ENCODE measurements at regions not wholly inside any gene's neighbourhood (a gene's known extent, or its start where the extent isn't known, plus 50 kb on each side); places are given as distances from the start of the nearest gene placed in this dataset.
"Not testable (repeated sequence)": the region's sequence is repeated elsewhere in the genome, so short reads cannot be mapped to it uniquely, and the experiment has no call there.

DNA sequence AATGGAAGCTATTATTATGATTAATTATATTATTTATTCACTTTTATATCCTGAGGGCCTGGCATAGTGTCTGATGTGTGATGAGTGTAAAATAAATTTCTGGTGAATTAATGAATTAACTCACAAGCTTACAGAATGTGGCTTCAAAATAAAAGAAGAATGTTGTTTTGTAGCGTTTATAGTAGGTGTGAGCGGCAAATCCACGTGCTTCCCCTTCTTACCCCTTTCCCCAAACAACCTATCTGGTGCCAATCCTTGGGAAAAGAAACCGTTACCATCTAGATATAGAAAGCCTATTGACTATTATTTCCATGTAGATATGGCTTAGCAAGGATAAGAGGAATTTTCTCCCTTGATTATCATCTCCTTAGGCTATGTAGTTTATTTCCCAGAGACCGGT lies 144.6 kb upstream of the CITED2 start:
- H3K4me3 ChIP-seq (ENCODE audit: low read depth, low read length), result no peak overlapping the region
- TF ChIP-seq, protein P1, sequence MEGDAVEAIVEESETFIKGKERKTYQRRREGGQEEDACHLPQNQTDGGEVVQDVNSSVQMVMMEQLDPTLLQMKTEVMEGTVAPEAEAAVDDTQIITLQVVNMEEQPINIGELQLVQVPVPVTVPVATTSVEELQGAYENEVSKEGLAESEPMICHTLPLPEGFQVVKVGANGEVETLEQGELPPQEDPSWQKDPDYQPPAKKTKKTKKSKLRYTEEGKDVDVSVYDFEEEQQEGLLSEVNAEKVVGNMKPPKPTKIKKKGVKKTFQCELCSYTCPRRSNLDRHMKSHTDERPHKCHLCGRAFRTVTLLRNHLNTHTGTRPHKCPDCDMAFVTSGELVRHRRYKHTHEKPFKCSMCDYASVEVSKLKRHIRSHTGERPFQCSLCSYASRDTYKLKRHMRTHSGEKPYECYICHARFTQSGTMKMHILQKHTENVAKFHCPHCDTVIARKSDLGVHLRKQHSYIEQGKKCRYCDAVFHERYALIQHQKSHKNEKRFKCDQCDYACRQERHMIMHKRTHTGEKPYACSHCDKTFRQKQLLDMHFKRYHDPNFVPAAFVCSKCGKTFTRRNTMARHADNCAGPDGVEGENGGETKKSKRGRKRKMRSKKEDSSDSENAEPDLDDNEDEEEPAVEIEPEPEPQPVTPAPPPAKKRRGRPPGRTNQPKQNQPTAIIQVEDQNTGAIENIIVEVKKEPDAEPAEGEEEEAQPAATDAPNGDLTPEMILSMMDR (IDR thresholded peaks at IDR 0.05; ENCODE audit: control insufficient read depth, extremely low read depth, insufficient read depth), result no peak
- no peak for DNase-seq (ENCODE audit: low read depth)

DNA sequence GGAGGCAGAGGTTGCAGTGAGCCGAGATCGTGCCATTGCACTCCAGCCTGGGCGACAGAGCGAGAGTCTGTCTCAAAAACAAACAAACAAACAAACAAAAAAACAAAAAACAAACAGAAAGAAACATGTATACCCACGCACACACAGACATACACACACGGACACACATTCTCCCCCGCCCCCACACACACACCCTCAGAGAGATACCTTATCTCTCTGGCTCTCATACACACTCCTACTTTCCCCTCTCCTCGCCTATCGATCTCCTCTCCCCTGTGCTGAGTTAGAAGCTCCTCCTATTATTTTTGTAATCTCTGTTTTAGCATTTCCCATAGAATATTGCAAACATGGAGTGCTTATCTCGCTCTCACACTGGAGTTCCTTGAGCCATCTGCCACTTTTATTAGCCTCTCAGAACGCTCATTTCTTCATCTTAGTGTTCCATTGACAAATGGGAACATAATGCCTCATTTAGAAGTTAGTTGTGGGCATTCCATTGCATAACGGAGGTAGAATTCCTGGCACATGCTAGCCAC lies 144.2 kb upstream of the CITED2 start:
- H3K4me3 ChIP-seq (ENCODE audit: low read depth, low read length), result no peak overlapping the region
- TF ChIP-seq, protein P1 (IDR thresholded peaks at IDR 0.05; ENCODE audit: control insufficient read depth, extremely low read depth, insufficient read depth), result no peak
- DNase-seq (ENCODE audit: low read depth), result no peak

DNA sequence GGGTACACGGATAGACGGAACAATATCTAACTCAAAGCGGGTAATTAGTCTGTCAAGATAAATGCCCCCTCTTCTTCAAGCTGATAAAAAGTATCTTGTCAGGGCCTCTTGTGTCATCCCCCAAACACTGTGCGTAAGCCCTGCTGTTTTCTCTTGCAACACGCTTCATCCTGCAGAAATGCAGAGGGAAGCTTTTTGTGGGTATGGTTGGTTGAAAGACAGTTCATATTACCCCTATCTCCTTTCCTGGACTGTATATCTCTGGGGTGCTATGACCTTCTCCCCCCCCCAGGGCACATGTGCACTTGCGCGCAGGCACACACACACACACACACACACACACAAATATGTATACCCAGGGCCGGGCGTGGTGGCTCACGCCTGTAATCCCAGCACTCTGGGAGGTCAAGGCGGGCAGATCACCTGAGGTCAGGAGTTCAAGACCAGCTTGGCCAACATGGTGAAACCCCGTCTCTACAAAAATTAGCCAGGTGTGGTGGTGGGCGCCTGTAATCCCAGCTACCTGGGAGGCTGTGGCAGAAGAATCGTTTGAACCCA lies 143.6 kb upstream of the CITED2 start:
- H3K4me3 ChIP-seq (ENCODE audit: low read depth, low read length); DNase-seq (ENCODE audit: low read depth): not testable (repeated sequence)

DNA sequence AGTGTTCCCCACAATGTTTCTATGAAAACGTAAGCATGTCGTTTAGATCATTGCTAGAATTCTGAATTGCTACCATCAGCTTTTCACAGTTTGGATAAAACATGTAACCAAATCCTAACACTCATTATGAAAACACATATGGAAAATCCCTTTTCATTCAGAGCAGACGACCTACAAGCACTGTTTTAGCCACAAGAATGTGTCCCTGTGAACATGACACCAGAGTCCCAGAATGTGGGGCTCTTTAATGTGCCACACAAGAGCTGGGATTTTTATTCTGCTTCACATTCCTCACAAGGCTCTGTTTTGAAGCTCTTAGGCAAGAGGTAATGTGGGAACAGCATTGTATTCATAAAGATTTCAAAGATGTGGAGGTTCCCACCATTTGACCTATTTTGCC lies 141.1 kb upstream of the CITED2 start:
- TF ChIP-seq, protein P1 (IDR thresholded peaks at IDR 0.05; ENCODE audit: control insufficient read depth, extremely low read depth, insufficient read depth), result no peak

DNA sequence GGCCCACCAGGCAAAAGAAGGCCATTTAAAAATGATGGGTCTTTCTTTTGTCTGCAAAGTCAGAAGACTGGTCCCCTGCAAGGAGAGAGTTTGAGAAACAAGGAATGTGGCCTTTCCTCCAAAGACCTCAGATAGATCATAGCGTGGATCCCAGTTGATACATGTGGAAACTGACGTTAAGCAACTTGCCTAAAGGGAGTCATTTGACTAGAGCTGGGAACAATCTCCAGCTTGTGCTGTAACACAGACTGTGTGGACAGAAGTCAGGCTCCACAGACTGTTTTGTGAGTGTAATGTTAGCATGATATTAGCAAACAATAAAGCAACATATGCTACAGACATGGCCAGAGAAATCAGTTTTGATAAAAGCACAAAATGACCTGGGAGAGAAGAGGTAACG lies 140.4 kb upstream of the CITED2 start:
- no peak for DNase-seq (ENCODE audit: low read depth)
- no peak overlapping the region for H3K4me3 ChIP-seq (ENCODE audit: low read depth, low read length)
- TF ChIP-seq, protein P1 (IDR thresholded peaks at IDR 0.05; ENCODE audit: control insufficient read depth, extremely low read depth, insufficient read depth), result no peak

More for the DNA sequence above, 141.1 kb upstream of the CITED2 start:
- H3K4me3 ChIP-seq (ENCODE audit: low read depth, low read length), result no peak overlapping the region
- DNase-seq (ENCODE audit: low read depth), result no peak

DNA sequence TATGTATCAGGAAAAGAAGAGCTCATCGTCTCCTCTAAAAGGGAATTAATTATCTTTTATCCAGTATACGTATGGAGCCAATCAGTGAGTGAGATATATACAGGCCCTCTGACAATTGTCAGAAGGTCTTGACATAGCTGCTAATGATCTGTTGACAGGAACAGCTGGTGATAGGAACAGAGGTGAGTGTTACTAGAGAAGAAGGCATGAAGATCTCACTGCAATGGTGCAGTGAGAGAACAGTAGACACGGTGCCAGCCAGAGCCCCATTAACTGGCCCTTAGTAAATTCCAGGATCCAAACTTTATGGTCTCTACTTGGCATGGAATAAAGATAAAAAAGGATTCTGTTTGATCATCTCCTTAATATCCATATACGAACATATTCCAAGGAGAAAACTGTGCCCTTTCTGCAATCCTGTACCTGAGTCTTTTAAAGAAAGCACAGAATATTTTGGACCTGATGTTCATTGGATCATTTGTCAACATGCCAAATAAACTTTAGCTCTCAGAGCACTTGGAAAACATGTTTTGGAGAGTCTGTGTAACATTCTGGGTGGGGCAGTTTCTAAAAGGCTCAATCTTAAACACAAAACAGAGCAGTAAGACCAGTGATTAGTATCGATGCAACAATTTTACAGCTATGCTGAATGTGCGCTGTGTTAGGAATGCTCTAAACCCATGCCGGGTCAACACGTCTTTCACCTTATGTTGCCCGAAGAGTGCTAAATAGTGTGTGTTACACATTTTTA lies 135.8 kb upstream of the CITED2 start:
- TF ChIP-seq, protein P1 (IDR thresholded peaks at IDR 0.05; ENCODE audit: control insufficient read depth, extremely low read depth, insufficient read depth), result no peak
- no peak for DNase-seq (ENCODE audit: low read depth)
- H3K4me3 ChIP-seq (ENCODE audit: low read depth, low read length), result no peak overlapping the region

DNA sequence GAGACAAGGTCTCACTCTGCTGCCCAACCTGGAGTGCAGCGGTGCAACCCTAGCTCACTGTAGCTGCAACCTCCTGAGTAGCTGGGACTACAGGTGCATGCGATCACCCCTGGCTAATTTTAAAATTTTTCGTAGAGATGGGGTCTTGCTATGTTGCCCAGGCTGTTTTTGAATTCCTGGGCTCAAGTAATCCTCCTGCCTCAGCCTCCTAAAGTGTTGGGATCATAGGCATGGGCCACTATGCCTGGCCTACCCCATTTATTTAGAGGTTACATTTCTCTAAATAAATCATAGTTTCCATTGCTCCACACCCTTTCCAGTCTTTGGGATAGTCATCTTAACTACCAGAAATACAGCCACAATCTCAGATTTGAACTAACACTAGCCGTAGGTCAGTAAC lies 134.7 kb upstream of the CITED2 start:
- TF ChIP-seq, protein P1 (IDR thresholded peaks at IDR 0.05; ENCODE audit: control insufficient read depth, extremely low read depth, insufficient read depth), result no peak
- DNase-seq (ENCODE audit: low read depth), result no peak
- H3K4me3 ChIP-seq (ENCODE audit: low read depth, low read length), result no peak overlapping the region
